ENCODE measurements at regions not wholly inside any gene's neighbourhood (a gene's known extent, or its start where the extent isn't known, plus 50 kb on each side); places are given as distances from the start of the nearest gene placed in this dataset.

DNA sequence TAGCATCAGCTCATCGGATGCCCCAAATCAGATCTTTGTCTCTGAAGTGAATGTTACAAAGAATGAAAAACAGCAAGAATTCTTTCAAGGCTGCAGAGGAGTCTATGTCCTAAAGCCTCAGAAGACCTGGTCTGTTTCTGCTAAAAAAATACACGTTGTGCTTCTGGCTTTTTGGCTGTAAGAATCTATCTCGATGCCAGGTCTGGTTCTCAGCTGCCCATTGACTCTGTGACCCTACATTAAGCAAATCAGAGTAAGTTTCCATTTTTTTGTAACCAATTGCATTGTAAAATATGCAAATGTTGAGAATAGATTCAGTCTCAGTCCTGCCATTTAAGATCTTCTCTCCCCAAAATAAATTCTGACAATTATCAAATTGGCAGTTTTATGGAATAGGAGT, 705.4 kb downstream of the RFPL4B start:
- no peak overlapping the region for H3K4me3 ChIP-seq (ENCODE audit: low read depth, low read length)
- DNase-seq (ENCODE audit: low read depth): no peak
- TF ChIP-seq, protein P1, sequence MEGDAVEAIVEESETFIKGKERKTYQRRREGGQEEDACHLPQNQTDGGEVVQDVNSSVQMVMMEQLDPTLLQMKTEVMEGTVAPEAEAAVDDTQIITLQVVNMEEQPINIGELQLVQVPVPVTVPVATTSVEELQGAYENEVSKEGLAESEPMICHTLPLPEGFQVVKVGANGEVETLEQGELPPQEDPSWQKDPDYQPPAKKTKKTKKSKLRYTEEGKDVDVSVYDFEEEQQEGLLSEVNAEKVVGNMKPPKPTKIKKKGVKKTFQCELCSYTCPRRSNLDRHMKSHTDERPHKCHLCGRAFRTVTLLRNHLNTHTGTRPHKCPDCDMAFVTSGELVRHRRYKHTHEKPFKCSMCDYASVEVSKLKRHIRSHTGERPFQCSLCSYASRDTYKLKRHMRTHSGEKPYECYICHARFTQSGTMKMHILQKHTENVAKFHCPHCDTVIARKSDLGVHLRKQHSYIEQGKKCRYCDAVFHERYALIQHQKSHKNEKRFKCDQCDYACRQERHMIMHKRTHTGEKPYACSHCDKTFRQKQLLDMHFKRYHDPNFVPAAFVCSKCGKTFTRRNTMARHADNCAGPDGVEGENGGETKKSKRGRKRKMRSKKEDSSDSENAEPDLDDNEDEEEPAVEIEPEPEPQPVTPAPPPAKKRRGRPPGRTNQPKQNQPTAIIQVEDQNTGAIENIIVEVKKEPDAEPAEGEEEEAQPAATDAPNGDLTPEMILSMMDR (IDR thresholded peaks at IDR 0.05; ENCODE audit: insufficient read depth, low read depth, low read length, missing control alignments): no peak

DNA sequence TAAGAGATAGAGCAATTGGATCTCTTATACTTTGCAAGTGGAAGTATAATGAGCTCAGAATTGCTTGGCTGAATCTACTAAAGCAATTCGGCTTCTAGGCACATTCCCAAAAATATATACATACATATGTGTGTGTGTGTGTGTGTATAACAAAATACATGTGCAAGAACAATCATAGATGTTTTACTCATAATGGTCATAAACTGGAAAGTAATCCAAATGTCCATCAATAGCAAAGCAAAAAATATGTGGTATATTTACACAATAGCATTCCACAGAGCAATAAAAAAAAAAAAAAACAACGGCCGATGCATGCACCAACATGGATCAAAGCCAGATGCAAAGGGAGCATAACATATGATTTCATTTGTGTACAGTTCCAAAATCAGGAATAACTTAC, 707.9 kb downstream of the RFPL4B start:
- TF ChIP-seq, protein P1 (IDR thresholded peaks at IDR 0.05; ENCODE audit: insufficient read depth, low read depth, low read length, missing control alignments): no peak
- DNase-seq (ENCODE audit: low read depth): no peak

DNA sequence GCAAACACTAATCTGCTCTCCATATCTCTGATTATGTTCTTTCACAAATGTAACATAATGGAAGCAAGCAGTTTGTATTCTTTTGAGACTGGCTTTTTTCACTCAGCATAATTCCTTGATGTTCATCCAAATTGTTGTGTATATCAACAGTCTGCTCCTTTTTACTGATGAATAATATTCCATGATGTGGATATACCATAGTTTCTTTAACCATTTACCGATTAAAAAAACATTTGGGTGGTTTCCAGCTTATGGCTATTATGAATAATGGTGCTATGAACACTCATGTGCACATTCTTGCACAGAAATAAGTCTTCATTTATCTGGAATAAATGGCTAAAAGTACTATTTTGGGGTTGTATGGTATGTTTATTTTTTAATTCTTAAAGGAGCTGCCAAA, 708.9 kb downstream of the RFPL4B start:
- DNase-seq (ENCODE audit: low read depth): no peak
- no peak overlapping the region for H3K4me3 ChIP-seq (ENCODE audit: low read depth, low read length)
- TF ChIP-seq, protein P1 (IDR thresholded peaks at IDR 0.05; ENCODE audit: insufficient read depth, low read depth, low read length, missing control alignments): no peak

More for the DNA sequence above, 707.9 kb downstream of the RFPL4B start:
- H3K4me3 ChIP-seq (ENCODE audit: low read depth, low read length): no peak overlapping the region

DNA sequence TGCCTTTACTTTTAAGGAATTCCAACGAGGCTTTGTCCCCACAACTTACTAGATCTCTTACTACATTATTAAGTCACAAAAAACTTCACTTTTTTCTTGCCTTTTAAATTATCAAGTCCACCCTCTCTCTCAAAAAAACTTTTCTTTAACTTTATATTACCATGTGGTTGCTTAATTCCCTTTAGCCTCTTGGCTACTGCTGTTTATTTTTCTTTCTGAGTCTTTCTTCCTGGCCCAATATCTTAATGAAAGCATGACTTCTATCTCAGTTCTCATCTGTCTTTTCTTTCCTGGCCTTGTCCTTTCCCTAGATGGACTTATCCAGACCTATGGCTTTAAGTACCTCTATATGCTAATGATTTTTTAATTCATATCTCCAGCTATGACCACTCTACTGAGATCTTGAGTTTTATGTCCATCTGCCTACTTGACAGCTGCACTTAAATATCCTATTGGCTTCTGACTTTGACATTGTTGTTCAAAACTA, 710.5 kb downstream of the RFPL4B start:
- no peak overlapping the region for H3K4me3 ChIP-seq (ENCODE audit: low read depth, low read length)
- DNase-seq (ENCODE audit: low read depth): no peak
- TF ChIP-seq, protein P1 (IDR thresholded peaks at IDR 0.05; ENCODE audit: insufficient read depth, low read depth, low read length, missing control alignments): no peak

DNA sequence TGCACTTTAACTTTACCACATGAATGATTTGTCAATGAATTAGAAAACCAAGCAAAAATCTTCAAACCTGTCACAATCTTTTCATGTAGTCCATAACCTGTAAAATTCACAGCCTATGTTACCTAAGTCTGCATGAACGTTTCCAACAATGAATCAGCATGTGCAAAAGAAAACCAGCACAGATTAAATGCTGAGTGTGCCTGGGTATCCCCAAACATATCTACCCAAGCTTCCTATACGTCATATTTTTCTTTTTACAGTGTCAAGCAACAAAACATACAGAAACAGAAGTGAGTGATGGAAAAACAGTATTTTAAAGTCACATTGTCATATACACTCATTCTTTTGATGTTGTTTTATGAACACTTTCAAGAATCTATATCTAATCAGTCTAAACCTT, 713.5 kb downstream of the RFPL4B start:
- no peak for DNase-seq (ENCODE audit: low read depth)
- TF ChIP-seq, protein P1 (IDR thresholded peaks at IDR 0.05; ENCODE audit: insufficient read depth, low read depth, low read length, missing control alignments): no peak
- no peak overlapping the region for H3K4me3 ChIP-seq (ENCODE audit: low read depth, low read length)

DNA sequence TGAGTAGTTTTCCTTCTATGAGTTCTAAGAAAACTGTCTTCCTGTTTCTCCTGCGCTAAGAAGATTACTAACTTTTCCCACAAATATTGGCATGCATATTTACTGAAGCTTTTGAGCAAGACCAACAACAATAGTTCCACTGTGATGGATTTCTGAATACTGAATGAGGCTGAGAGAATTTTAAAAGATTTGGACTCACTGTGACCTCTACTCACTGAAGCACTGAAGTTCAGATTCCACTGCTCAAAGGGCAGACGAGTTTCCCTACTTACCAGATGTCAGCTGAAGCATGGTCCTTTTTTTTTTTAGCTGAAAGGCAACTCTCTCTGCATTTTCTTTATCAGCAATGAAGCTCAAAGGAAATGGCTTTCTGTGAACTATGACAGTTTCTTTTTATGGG, 718.5 kb downstream of the RFPL4B start:
- DNase-seq (ENCODE audit: low read depth): no peak

More for the DNA sequence above, 718.5 kb downstream of the RFPL4B start:
- no peak overlapping the region for H3K4me3 ChIP-seq (ENCODE audit: low read depth, low read length)
- TF ChIP-seq, protein P1 (IDR thresholded peaks at IDR 0.05; ENCODE audit: insufficient read depth, low read depth, low read length, missing control alignments): no peak

All from GM12865 (cell line).